ENCODE measurements at regions not wholly inside any gene's neighbourhood (a gene's known extent, or its start where the extent isn't known, plus 50 kb on each side); places are given as distances from the start of the nearest gene placed in this dataset.
A peak's percentile ranks its signal among the peaks of the same experiment; 100 is the strongest.
"Not testable (repeated sequence)": the region's sequence is repeated elsewhere in the genome, so short reads cannot be mapped to it uniquely, and the experiment has no call there.

DNA sequence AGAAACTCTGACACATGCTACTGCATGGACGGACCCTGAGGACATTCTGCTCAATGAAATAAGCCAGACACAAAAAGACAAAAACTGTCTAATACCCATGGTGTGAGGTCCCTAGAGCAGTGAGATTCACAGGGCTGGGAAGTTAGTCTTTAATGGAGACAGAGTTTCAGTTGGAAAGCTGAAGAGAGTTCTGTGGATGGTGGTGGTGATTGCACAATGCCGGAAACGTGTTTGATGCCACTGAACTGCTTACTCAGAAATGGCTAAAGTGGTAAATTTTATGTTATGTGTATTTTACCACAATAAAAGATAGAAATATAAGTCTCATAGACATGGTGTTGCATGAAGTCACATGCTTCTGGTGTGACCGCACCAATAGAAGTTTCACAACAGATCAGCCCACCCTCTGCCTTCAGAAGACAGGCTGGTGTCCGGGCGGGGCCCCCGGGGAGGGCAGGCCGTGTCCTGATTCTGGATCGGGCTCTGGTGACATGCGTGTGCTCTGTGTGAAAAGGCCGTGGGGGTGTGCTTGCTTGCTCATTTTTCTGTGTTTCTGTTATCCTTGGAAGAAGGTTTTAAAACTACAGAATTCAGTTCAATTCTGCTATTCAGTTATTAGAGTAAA, 108.5 kb upstream of the ZNF469 start:
- DNase-seq: not testable (repeated sequence)

GRCh38 chr16:88274847-88275246, 107.9 kb upstream of the ZNF469 start:
- DNase-seq: no peak

- not testable (repeated sequence) for DNase-seq
These were observed 107.2 kb upstream of the ZNF469 start for GRCh38 chr16:88275336-88276122.

- DNase-seq: not testable (repeated sequence)
These were observed 106.6 kb upstream of the ZNF469 start for GRCh38 chr16:88276123-88276588.

DNA sequence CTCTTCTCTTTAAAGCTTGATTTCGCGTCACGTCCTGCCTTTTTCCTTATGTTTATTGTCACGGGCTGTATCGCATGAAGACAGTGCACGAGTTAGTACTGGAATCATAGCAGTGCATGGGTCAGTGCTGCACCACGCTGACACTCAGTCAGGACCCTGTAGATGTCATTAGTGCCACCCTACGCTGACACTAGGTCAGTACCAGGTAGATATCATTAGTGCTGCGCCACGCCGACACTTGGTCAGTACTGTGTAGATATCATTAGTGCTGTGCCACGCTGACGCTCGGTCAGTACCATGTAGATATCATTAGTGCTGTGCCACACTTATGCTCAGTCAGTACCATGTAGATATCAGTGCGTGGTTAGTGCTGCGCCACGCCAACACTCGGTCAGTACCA, 106.2 kb upstream of the ZNF469 start:
- DNase-seq: no peak

DNA sequence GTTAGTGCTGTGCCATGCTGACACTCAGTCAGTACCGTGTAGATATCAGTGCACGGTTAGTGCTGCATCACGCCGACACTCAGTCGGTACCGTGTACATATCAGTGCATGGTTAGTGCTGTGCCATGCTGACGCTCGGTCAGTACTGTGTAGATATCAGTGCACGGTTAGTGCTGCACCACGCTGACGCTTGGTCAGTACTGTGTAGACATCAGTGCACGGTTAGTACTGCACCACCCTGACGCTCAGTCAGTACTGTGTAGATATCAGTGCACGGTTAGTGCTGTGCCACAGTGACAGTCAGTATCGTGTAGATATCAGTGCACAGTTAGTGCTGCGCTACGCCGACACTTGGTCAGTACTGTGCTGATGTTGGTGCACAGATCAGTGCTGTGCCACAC, 102.8 kb upstream of the ZNF469 start:
- DNase-seq: no peak

DNA sequence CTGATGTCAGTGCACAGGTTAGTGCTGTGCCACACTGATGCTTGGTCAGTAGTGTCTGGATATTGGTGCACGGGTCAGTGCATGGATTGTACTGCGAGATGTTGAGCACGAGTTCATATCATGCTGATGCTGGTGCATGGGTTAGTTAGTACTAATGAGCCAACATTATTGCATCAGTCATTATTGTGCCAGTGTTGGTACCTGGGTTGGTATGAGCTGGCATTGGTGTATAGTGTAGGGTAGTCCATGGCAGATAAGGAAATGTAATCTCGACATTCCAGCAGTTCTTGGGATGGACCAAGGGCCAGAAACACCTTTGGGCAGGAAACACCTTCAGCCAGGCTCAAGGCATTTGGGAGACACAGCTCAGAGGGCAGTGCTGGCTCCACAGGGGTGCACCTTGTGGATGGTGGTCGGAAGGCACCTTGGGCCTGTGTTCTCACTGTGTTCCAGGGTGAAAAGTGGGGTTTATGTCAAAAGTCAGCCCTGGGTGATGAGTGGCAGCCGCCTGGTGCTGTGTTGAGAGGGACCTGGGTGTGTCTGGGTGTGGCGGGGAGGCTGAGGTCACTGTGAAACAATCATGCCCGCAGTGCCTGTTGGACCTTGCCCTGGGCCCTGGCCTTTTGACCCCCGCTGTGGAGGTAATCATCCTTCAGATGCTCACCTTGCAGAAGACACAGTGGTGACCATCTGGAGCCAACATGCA, 100.7 kb upstream of the ZNF469 start:
- no peak for DNase-seq

DNA sequence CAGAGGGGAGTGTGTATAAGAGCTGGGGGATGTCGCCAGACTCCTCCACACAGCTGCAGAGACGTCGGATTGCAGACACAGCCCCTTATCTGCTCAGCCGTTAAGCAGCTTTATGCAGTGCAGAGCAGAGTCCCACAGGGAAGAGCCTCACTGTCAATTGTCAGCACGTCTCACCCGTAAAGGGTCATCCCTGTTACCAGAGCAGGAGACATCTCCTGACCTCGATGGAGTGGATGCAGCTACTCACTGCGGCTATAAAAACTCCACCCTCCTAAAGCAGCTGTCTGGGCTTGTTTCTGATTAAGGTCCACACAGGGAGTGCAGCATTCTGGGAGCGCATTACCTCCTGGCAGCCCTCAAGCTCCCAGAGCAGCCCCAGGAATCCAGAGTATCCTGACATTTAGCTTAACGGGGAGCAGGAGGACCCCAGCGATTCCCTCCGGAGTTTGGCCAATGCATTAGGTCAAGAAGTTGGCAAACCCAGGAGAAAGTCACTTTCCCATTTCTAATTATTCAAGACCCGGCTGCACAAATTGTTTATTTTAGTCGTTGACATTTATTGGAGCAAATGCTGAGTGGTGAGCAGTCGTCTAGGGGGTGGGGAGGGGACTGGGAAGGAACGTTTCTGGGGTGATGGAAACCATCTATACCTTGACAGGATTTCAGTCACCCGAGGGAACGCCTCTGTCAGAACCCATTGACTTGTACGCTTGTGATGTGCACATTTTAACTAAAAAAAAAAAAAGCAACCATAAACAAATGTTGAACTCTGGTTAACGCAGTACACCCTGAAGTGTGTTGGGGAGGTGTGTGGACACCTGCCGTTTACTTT, 100.0 kb upstream of the ZNF469 start:
- DNase-seq: no peak

DNA sequence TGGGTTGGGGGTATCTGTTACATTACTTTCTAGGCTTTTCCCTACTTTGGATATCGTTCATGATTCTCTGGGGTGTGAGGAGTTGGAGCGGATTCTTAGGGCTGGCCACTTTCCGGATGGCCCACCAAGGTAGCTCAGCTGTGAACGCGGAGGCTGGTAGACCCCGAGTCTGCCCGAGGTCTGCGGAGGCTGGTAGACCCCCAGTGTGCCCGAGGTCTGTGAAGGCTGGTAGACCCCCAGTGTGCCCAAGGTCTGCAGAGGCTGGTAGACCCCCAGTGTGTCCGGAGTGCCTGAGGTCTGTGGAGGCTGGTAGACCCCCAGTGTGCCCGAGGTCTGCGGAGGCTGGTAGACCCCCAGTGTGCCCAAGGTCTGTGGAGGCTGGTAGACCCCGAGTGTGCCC, 99.2 kb upstream of the ZNF469 start:
- DNase-seq: no peak

- no peak for DNase-seq
These were observed 98.7 kb upstream of the ZNF469 start for GRCh38 chr16:88284101-88284500.

- DNase-seq: no peak
These were observed 97.9 kb upstream of the ZNF469 start for GRCh38 chr16:88284626-88285513.

GRCh38 chr16:88285514-88285822, 97.3 kb upstream of the ZNF469 start:
- DNase-seq: no peak

GRCh38 chr16:88286301-88286923, 96.3 kb upstream of the ZNF469 start:
- no peak for DNase-seq

GRCh38 chr16:88287219-88287618, 95.5 kb upstream of the ZNF469 start:
- peak; percentile 34 to 47 for DNase-seq

DNA sequence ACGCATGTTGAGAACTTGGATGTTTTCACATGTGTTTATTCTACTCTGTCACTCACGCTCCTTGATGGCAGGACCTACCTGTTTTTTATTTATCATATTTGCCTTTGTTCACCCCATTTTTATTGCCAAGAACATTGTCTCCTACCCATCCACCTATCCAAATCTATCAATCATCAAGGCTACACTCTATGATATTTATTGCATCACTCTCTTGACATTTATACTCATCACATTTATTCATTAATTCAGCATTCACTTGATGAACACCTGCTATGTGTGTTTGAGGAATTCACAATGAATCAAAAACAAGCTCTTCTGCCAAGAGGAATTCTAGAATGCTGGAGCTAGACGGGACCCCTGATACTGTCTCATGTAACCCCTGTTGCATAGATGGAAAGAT, 94.5 kb upstream of the ZNF469 start:
- DNase-seq: no peak

- DNase-seq: no peak
These were observed 93.8 kb upstream of the ZNF469 start for GRCh38 chr16:88289001-88289400.

DNA sequence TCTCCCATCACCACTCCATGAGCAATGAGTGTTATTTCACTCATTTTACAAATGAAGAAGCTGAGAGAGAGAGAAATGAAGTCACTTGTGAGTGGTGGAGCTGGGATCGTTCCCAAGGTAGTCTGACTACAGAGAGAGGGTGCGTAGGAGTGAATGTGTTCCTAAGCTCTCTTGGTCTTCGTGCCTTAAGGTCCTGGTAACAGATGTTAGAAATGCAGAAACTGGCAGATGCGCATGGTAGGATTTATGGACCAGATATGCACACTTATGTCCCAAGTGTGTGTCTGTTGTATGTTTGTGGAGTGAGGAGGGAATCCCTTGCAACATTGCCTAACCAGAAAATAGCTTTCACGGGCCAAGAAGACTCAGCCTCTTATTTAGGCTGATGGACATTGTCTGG, 93.2 kb upstream of the ZNF469 start:
- no peak for DNase-seq

DNA sequence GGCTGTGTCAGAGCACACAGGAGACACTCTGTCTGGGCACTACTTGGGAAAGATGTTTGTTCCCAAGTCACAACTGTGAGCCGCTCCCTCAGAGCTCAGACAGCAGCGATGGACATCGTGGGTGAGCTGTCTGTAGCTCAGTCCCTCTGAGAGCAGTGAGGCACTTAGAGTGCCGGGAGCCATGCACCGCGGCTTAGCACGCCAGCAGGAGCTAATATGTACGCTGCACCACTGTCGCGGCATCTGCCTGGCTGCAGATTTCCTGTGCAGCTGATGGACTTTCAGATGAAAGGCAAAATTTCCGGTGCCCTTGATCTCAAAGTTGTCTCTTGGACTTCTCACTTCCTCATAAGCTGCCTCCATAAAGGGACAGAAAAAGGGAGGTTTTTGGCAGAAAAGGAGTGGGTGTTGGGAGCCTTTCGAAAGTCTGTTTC, 92.8 kb upstream of the ZNF469 start:
- DNase-seq: no peak

DNA sequence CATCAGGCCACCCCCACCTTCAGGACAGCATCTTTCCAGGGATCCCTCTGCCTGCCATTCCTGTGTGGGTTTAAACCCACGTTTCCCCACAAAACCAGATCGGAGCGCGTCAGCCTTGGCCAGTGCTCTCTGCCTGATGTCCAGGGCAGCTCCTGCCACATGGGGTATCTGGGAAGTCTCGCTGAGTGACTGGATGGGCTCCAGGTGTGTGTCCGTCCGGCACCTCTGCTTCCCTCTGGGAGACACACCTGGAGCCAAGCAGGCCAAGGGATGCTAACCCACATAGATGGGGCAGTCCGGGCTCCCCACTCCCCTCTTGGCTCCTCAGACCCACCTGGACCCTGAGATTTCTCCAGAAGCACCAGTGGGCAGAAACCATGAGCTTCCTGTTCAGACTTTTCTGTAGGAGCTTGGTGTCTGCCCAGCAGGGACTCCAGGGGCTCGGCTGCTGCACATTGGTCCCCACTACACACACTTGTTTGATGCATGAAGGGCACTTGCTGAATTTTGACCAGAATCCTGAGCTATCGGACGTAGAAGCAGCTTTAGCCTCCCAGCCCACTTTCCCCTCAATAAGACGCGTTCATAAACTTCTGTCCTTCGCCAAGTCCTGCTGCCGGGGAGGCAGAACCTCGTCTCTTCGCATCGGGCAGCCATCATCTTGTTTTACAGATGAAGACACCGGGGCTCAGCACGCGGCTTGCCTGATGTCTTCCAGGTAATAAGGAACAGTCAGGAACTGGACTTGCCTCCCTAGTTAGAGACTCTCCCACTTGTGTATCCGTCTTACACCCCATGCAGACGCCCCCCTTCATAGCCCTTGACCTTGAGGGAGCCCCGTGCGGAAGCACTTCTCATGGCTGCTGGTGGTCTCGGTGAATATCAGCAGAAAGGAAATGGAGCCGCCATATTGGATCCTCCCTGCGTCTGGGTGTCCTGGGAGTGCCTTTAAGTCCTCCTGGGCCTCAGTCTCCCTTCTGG, 91.6 kb upstream of the ZNF469 start:
- DNase-seq: no peak
